ENCODE measurements at regions not wholly inside any gene's neighbourhood (a gene's known extent, or its start where the extent isn't known, plus 50 kb on each side); places are given as distances from the start of the nearest gene placed in this dataset.

GRCh38 chr13:74770361-74770760, 636.2 kb upstream of the KLF12 start:
- TF ChIP-seq CTCF (IDR thresholded peaks at IDR 0.05) (no peak), POLR2AphosphoS5 (IDR thresholded peaks at IDR 0.05) (no peak)

Data from breast epithelium (tissue), 3 donors.